NCI-H1417 treated with DMSO at 0.1 percent for 48 hours (cell line): ENCODE measurements at regions not wholly inside any gene's neighbourhood (a gene's known extent, or its start where the extent isn't known, plus 50 kb on each side); places are given as distances from the start of the nearest gene placed in this dataset.

Experiments used
- DNase-seq: peaks from one replicate; lab custom pipeline; 2025; lab: John Stamatoyannopoulos, UW

DNA sequence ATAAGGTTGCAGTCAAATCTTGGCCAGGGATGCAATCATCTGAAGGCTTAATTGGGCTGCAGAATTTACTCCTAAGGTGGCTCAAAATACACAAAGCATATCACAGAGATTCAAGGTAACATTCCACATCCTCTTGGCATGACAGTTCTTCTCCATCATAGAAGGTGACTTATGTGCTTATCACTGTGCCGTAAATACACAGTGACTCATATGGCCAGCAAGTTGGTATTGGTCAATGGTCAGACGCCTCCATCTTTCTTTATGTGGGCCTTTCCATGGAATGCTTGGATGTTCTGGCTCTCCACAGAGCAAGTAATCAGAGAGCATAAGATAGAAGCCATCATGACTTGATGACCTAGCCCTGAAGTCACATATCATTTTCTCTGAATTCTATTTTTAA is 168.8 kb upstream of the ST8SIA2 start:
- no peak for DNase-seq

DNA sequence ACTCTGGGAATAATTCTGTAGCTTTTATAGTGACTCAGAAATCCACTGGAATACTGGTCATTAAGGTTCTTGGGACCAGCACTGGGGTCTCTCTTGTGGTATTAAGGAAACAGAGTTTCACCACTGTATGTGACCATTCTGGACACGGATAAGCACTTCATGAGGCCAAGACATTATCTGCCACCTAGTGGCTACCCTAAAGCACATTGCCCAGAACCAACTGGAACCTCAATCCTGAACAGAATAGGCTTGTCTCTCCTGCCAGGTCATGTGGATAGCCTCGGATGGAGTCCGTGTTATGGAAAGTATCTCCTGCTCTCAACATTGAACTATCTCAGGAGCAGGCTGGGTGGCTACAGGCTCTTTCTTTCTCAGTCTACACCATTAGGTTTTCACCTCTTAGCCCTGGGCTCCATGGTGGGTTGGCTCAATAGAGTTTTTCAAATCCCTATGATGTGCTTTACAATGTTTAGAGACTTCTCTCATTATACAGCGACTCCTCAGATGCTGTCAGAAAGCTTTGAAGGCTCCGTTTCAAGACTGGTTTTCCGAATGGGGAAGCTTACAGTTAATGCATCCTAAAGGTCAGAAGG is 167.6 kb upstream of the ST8SIA2 start:
- no peak for DNase-seq

DNA sequence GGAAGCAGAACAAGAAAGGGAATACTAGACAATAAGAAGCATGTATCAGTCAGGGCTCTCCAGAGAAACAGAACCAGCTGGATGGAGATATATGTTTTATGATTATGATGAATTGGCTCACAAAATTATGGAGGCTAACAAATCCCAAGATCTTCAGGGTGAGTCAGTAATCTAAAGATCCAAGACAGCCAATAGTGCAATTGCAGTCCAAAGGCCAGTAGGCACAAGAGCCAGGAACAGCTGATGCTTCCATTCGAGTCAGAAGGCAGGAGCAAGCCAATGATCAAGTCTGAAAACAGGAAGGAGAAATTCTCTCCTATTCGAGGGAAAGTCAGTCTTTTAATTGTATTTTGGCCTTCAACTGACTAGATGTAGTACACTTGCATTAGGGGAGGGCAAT is 164.9 kb upstream of the ST8SIA2 start:
- no peak for DNase-seq

DNA sequence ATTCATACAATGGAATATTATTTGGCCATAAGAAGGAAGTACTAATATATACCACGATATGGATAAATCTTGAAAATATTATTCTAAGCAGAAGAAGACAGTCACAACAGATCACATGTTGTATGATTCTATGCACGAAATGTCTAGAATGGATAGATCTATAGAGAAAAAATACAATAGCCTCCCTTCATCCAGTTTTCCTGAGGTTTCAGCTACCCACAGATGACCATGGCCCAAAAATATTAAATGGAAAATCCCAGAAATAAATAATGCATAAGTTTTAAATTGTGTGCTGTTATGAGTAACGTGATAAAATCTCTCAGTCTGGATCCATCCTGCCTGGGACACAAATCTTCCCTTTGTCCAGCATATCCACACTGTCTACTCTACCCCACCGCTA is 162.2 kb upstream of the ST8SIA2 start:
- no peak for DNase-seq

DNA sequence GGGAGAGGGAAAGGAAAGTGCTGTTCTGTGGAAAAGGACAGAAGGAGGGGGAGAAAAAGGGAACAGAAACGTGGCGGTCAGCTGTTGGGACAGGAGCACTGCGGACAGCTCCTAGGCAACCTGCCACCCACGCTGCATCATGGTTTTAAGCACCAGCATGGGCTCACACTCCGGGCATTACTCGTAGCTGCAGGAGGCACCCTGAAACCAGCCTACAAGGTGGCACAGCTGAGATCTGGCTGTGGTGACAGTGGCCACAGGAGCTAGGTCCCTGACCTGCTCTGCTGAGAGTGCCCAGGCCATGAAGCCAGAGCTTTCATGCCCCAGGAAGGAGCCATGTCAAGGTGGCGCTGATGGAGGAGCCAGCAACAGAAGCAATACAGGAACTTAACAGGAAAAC is 161.4 kb upstream of the ST8SIA2 start:
- DNase-seq = no peak

DNA sequence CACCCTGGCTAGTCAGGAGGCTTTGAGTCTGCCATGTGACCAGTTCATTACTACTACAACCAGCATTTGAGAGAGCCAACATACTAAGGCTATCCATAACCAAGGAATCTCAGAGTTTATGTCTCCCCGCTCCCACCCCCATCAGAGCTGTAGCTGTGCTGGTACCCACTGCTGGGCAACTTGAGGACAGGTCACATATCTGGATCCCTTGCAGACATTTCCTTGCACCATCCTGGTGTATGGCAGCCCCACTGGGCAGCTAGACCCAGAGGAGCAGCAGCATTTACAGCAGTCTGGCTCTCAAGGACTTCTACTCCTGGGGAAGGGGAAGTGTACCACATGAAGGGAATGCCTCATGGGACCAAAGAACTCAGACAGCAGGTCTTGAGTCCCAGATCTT is 160.8 kb upstream of the ST8SIA2 start:
- no peak for DNase-seq

DNA sequence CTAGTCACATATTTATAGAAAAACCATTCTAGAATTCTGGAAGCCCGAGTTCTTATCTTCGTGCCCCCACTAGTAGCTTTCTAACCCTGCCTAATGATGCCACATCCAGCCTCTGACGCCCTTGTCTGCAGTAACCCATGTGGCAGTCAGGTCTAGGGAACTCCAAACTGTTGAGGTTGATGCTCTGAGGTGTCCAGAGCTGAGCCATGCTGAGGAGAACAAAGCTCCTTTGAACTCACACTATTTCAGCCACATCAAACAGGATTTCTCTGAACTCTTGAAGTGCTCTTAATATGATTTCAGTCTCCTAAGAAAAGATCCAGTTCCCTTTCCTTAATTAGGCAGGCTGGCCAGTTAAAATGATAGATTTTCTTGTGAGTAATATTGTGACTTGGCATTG is 150.5 kb upstream of the ST8SIA2 start:
- no peak for DNase-seq

DNA sequence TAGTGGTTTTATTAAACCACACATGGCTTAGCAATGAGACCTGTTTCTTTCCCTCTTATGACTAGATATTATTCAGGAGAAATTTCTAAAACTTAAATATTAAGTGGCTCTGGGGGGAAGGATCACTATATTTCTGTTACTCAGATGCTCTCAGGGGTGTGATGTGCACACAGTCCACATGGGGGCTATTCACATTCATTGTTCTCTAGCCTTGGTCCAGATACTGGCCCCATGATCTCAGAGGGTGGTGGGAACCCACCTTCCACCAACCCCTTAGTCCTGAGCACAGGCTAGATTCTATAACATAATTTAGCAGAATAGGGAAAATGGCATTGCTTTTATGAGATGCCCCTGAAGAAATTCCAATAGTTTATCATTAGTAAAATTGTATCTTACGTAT is 149.0 kb upstream of the ST8SIA2 start:
- DNase-seq = no peak

DNA sequence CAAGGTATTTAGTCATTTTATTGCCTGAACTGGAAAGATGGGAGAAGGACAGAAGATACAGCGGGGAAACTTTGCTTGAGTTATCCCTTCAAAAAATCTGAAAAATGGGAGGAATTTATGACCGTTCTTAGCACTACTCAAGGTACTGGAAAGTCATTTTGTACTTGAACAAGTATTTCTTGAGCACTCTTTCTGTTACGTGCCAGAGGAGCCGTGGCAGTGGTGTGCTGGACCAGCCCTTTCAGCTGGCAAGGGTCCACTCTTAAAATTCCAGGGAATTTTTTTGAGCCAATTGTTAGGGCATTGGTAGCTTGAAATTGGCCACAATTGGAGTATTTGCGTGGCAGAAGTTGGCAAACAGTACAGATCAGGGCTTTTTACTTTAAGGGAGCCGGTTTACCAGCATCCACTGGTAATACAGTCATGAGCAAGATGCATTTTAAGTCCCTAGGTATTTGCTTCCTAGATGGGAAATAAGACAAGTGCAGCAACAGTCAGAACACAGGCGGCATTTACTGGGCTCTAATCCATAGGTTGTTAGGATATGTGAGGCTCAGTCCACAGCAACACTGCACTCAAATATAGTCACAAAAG is 145.9 kb upstream of the ST8SIA2 start:
- DNase-seq = no peak

DNA sequence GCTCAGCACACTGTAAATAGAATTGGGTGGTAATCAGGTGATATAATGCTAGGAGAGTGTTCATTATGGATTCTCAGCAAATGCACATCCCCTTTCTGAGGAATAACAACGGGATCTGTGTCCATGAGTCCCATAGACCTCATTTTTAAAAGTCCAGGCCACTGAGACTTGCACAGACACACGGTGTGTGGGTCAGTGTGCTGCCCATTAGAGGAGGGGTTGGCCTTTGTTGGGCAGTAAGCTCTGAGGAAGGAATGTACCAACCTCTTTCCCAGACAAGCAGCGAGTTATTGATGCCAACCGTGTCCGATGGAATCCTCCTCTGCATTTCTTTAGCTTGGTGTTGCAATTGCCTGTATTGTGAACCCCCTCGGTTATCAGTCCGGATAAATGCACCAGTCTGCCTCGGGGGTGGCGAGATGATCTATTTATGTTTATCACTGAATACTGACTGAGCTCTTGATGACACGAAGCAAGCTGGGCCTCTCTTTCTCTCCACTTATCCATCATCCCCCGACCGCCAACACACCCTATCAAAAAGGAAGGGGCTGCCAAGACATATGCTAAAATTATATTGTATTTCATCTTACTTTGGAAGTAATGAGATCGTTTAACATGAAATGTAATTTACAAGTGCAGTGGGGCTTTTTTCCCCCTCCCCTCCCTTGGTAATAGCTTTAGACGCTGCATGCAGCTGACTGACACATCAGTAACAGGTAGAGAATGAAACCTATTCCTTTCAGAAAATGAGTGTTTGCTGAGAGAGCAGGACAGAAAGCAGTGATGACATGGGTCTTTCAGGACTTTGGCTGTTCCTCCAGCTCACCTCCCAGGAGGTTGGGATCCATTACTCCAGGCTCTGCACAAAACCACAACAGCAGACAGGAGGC is 126.6 kb upstream of the ST8SIA2 start:
- DNase-seq = no peak

DNA sequence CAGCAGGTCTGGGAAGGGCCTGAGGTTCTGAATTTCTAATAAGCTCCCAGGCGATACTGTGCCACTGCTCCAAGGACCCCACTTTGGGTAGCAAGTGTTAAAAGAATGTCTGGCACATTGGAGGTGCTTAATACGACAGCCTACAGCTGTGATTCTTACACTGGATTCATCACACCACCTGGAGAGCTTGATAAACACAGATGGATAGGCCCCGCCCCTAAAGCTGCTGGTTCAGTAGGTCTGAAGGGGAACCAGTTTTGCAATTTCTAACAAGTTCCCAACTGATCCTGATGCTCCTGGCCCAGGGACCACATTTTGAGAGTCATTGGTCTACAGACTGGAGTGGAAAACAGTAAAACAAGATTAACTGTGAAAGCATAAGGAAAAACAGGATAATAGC is 124.8 kb upstream of the ST8SIA2 start:
- DNase-seq = peak; percentile 62

DNA sequence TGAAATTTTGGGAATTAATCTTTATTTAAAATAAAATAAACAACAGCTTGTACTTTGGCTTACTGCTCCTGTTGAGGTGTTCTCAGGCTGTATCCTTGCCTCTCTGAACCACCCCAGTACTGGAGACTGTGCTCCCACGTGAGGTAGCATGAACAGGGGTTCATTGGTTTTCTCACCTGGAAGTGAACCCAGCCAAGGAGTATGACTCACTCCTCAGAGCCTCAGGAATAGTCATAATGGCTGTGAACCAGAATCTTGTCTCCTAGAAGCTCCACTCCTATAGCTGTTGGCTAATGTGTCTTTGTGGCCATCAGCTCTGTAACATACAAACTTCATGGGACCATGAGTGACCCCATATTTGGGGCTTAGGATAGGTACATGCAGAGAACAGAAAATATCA is 122.5 kb upstream of the ST8SIA2 start:
- no peak for DNase-seq

DNA sequence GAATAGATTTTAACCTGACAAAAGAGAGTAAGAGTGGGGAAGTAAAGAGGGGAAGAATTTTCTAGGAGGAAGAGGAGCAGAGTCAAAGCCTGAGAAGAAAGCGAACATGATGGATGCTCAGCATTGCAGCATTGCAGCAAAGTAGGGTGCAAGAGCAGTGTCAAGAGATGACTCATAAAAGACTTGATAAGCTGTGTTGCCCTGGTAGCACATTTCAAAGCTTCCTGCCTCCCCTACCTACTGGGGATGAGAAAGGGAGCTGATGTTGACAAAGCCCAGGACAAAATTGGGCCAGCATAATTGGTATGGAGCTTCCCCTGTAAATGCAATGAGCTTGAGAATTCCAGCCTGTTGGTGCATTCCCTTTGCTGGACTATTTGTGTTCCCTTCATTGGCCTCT is 121.6 kb upstream of the ST8SIA2 start:
- DNase-seq = no peak

DNA sequence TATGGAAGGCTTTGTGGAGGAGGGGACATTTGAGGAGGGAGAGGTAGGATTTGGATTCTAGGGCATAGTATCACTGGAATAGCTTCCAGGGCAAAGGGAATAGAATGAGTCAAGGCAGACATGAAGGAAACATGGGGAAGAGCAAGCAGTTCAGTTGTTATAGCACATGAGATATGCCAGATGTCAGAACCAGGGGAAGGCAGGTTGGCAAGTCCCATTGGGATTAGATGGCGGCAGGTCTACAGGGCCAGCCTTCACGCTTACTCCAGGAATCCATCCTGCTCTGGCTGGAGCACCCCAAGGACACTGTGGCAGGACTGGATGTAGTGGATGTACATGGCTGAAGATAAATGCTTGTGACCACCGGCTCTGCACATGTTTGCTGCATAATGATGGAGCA is 120.4 kb upstream of the ST8SIA2 start:
- no peak for DNase-seq

DNA sequence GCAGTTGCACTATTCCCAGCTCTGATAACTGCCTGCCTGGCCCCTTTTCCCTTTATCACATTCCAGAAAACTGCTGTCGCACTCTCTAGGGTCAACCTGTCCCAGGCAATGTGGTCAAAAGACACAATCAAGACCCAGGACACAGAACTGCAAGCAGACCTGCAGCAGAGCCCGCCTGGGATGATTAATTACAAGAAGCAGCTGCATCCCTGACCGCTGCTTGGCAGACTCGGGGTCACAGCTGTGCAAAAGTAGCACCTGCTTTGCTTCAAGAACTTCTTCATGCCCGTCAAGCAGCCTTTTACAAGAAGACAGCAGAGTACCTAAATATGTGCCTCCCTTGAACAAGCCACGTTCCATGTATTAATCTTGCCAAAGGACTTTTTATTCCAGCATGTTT is 120.0 kb upstream of the ST8SIA2 start:
- no peak for DNase-seq

DNA sequence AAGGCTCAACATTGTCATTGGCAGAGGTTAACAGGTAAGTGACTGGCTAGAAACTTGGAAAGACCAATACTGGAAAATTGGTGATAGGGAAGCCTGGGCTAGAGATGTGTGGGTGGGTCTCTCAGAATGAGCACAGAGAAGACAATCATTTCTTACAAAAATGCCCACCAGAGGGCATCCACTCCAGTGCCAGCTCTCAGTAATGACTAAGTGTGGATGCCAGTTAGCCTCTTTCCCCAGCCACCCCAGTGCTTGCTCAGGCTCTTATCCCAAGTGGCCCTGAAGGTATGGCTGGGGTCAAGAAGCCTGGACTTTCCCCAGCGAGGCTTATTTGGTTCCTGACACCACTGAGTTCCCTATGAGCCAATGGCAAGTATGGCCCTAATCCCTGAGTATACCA is 115.9 kb upstream of the ST8SIA2 start:
- no peak for DNase-seq

DNA sequence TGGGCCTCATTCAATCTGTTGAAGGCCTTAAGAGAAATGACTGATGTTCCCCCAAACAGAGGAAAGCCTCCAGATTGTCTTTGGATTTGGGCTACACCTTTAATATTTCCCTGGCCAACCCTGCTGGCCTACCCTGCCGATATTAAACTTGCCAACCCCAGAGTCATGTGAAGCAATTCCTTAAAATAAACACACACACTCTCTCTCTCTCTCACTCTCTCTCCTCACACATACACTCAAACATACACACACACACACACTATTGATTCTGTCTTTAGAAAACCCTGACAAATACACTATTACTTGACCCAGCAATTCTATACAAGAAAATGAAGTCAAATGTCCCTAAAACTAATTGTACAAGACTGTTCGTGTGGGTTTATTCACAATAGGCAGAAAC is 109.9 kb upstream of the ST8SIA2 start:
- no peak for DNase-seq

DNA sequence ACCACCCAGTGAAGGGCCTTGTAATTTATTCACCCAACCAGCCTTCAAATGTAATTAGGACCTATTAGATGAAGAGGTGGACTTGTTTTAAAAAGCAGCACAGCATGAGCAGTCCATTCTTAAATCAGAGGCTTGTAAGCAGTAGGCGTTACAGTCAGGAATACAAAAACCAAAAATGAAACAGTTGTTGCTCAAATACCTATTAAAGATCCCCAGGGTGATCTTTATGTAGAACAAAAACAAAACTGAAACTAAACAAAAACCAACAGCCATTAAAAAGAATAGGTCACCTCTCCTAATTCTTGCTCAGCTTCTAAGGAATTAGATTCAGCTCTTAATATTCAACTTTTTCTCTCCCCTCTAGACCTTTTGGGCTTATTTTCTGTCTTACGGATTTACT is 104.9 kb upstream of the ST8SIA2 start:
- no peak for DNase-seq

DNA sequence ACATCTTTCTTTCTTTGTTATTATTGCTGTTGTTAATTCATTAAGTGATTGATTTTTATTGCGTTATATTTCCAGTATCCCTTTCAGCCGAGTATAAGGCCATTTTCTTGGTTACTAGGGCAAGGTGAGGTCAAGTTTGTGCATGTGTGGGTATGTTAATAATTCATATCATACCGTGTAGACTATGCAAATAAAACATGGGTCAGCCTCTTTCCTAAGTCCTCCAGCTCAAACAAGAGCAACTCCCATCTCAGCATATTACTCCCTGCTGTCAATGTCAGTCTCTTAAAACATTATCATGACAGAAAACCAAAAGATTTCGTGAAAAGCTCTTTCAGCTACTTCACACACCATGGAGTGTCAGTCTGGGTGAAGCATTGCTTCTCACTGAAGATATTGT is 103.9 kb upstream of the ST8SIA2 start:
- DNase-seq = no peak

DNA sequence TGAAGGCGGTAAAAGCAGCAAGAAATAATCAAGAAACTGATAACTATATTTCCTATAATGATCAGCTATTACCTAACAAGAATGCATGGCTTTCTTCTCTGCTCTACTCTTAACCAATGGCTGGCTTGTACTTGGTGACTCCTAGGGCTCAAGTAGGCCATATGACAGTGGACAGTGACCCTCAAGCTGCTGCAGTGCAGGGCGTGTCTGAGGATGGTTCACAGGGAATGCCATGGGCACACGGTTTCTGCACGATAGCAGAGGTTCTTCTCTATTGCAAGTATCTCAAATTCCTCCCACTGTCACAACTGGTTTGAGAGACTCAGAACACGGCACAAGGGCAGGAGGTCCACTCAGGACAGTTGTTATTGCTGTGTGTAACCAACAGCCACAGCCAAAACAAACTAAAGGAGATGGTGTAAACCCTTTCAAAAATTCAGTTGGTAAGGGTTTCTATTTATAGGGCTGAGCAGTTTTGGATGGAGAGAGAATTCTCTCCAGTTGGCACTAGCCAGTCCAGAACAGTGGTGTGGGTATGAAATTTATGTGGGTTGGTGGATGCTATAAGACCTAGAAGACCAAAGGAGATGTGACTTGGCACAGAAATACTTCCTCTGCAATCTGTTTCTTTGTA is 103.2 kb upstream of the ST8SIA2 start:
- no peak for DNase-seq

DNA sequence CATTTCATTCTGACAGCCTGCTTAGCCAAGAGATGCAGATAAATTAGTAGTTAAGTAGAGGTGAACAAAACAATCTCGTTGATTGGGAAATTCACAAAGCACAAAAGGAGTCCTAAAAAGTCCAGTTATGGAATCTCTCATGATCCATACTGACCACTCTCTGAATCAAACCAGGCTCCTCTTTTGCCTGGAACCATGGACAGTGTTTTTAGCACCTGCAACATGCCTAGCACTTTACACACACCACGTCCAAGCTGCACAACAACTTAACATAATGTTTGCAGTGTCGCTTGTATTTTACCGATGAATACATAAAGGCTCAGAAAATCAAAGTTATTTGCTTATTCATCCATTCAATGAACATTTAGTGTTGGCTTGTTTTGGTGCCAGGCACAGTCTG is 101.8 kb upstream of the ST8SIA2 start:
- DNase-seq = no peak

DNA sequence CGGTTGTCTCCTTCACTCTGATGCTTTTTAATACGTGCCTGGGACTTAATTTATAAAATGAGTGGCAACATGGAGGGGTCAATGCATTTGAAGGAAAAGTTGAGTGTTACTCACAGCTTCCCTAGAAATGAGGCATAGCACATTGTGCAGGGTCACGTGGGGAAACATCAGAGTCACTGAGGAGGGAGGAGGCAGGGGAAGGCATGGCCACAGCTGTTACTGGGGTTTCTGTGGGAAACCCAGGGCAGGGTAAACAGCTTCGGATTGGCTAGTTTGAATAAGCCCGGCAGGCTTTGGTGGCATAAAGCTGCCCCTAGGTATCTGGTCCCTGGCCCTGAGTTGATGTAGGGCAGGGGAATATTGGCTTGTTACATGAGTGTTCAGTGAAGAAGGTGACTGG is 98.9 kb upstream of the ST8SIA2 start:
- DNase-seq = no peak
